ENCODE measurements at regions not wholly inside any gene's neighbourhood (a gene's known extent, or its start where the extent isn't known, plus 50 kb on each side); places are given as distances from the start of the nearest gene placed in this dataset.

DNA sequence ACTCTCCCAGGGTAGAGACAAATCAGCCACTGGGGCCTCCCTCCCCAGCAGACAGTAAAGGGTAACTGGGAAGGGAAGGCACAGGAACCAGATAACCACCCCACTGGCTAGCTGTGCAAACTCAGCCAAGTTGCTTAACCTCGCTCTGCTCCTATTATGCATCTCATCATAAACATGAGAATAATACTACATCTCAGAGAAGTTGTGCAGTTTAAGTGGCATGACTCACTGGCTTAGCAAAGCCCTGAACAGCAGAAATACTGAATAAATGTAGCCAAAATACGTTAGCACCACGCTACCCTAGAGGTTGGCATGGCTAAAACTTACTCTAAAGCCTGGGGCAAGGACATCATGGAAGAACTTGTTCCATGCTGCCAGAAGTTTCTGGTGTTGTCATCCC is 128.1 kb upstream of the ANK3 start:
- TF ChIP-seq, protein P1, sequence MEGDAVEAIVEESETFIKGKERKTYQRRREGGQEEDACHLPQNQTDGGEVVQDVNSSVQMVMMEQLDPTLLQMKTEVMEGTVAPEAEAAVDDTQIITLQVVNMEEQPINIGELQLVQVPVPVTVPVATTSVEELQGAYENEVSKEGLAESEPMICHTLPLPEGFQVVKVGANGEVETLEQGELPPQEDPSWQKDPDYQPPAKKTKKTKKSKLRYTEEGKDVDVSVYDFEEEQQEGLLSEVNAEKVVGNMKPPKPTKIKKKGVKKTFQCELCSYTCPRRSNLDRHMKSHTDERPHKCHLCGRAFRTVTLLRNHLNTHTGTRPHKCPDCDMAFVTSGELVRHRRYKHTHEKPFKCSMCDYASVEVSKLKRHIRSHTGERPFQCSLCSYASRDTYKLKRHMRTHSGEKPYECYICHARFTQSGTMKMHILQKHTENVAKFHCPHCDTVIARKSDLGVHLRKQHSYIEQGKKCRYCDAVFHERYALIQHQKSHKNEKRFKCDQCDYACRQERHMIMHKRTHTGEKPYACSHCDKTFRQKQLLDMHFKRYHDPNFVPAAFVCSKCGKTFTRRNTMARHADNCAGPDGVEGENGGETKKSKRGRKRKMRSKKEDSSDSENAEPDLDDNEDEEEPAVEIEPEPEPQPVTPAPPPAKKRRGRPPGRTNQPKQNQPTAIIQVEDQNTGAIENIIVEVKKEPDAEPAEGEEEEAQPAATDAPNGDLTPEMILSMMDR (conservative IDR thresholded peaks at IDR 0.05; ENCODE audit: low read depth, low read length) = no peak
- TF ChIP-seq EZH2 (IDR thresholded peaks at IDR 0.05; ENCODE audit: borderline replicate concordance, low read depth, low read length, poor library complexity, severe bottlenecking) = no peak

Measured in A673 (cell line).